Muscle of leg (tissue), 3 donors: ENCODE measurements at regions not wholly inside any gene's neighbourhood (a gene's known extent, or its start where the extent isn't known, plus 50 kb on each side); places are given as distances from the start of the nearest gene placed in this dataset.

Experiments used
- DNase-seq: peaks from one replicate; pipeline ENCODE4 v3.0.0; 2013
- H3K27ac ChIP-seq: one replicate; pipeline ENCODE4 v1.5.1; 2013; ENCODE audit warnings: mild to moderate bottlenecking, low read length, control low read depth
- H3K27me3 ChIP-seq: one replicate; pipeline ENCODE4 v1.6.1; 2013; ENCODE audit warnings: low read length; ENCODE audit not compliant: control insufficient read depth, insufficient read depth
- H3K36me3 ChIP-seq: one replicate; pipeline ENCODE4 v1.6.1; 2013; ENCODE audit warnings: low read length; ENCODE audit not compliant: control insufficient read depth, insufficient read depth
- H3K4me1 ChIP-seq: one replicate; pipeline ENCODE4 v1.6.1; 2013; ENCODE audit warnings: low read length; ENCODE audit not compliant: control insufficient read depth, insufficient read depth
- H3K4me3 ChIP-seq: one replicate; pipeline ENCODE4 v1.5.1; 2013; ENCODE audit warnings: low read length, control low read depth
- H3K9me3 ChIP-seq: replicated peaks from 2 replicates; pipeline ENCODE4 v1.6.1; 2013; ENCODE audit warnings: low read depth, low read length; ENCODE audit not compliant: control insufficient read depth
- WGBS: methylation state at CpG from one replicate; pipeline ENCODE4 v1.1.5; 2013; ENCODE audit warnings: missing lambda C conversion rate; ENCODE audit not compliant: insufficient coverage; 5-methylcytosine and 5-hydroxymethylcytosine counted together

DNA sequence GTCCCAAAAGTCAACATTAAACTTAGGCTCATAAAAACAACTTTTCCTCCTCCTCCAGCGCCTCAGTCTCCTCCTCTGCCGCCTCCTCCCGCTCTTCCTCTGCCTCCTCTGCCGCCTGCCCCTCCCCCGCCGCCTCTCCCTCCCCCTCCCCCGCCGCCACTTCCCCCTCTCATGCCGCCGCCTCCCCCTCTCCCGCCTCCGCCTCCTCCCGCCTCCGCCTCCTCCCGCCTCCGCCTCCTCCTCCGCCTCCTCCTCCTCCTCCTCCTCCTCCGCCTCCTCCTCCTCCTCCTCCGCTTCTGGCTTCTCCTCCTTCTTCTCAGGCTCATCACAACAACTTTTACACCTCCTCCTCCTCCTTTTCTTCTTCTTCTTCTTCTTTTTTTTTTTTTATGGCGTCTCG lies 599.9 kb downstream of the TMEM182 start:
- no peaks in the 10 kb centered on the region for H3K9me3 ChIP-seq
- H3K27ac ChIP-seq, result no peak overlapping the region
- H3K4me1 ChIP-seq, result no peaks in the 10 kb centered on the region

DNA sequence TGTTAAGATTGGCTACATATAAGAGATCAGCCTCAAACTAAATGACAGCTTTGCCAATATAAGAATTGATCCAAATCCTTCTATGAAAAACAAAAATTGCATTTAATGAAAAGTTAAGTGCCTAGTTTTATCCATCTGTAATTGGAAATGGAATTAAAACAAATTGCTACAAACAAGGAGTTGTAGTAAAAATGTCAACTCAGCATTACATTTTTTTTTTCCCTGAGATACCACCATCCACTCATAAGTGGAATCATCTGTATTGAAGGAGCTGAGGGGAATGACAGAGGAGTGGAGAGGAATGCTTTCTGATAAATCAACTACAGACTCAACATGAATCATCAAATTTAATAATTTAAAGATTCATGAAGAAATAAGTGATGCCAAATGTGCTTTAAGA lies 601.8 kb downstream of the TMEM182 start:
- Histone ChIP-seq H3K36me3 (no peaks in the 10 kb centered on the region), H3K4me3 (no peak overlapping the region), H3K9me3 (no peaks in the 10 kb centered on the region), H3K27ac (no peak overlapping the region), H3K4me1 (no peaks in the 10 kb centered on the region), H3K27me3 (no peaks in the 10 kb centered on the region)
- no peak for DNase-seq

More for the DNA sequence above, 599.9 kb downstream of the TMEM182 start:
- H3K36me3 ChIP-seq, result no peaks in the 10 kb centered on the region
- DNase-seq, result no peak
- H3K4me3 ChIP-seq, result no peak overlapping the region
- no peaks in the 10 kb centered on the region for H3K27me3 ChIP-seq
- WGBS, result no CpG with 5 or more reads among the region's 21 CpGs

DNA sequence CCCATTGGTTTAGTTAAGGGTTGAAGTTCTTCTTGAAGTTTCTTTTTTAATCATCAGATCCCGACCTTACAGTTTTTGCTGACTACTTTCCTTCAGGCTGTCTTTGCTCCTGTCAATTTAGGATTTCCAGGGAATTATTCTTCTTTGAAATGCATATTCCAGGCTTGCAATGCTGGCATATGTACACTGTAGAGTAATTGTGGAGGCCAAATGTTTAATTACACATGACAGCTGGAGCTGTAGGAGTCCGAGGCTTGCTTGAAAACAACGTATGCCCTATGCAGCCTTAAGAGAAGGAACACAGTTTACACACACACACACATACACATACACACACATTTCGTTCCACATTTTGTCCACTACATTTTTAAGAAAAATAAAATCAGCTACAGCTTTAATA lies 602.3 kb downstream of the TMEM182 start:
- no peaks in the 10 kb centered on the region for H3K9me3 ChIP-seq
- H3K4me3 ChIP-seq, result no peak overlapping the region
- no CpG with 5 or more reads among the region's 4 CpGs for WGBS
- no peaks in the 10 kb centered on the region for H3K4me1 ChIP-seq
- no peak overlapping the region for H3K27ac ChIP-seq
- DNase-seq, result no peak
- no peaks in the 10 kb centered on the region for H3K36me3 ChIP-seq
- no peaks in the 10 kb centered on the region for H3K27me3 ChIP-seq

DNA sequence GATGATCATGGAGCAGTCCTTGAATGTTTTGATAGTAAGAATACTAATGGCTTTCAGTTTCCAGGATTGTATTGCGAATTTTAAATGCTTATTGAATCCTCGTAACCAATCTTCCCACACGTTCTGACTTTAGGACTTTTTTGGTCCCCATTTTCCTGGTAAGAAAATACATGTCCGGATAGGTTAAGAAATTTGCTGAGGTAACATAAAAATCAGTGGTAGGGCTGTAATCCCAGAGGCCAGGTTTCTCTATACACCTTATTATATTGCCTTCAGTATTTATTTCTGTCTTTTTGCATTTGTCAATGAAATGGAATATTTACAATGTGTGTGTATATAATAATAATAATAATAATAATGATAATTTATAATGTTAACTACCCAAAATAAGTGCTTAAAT lies 603.2 kb downstream of the TMEM182 start:
- WGBS, result no CpG with 5 or more reads among the region's 4 CpGs
- Histone ChIP-seq H3K36me3 (no peaks in the 10 kb centered on the region), H3K4me1 (no peaks in the 10 kb centered on the region), H3K9me3 (no peaks in the 10 kb centered on the region), H3K27ac (no peak overlapping the region), H3K27me3 (no peaks in the 10 kb centered on the region), H3K4me3 (no peak overlapping the region)
- DNase-seq, result no peak

DNA sequence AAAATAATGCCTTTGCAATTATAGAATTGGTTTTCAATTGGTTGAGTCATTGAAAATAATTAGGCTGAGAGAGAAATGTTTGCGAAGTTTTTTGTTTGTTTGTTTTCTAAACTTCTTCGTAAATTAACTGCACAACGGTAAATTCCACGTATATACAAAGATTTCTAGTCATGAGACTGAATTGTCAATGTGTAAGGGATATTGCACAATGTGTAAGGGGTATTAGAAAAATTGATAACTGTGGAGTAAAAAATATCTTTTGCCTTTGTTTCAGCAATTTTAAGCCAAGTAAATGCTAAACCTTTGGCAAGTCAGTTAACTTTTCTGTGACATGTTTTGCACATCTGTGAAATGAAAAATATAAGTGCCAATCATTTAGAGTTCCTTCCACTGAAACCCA lies 606.0 kb downstream of the TMEM182 start:
- no CpG with 5 or more reads among the region's 4 CpGs for WGBS
- no peaks in the 10 kb centered on the region for H3K9me3 ChIP-seq

DNA sequence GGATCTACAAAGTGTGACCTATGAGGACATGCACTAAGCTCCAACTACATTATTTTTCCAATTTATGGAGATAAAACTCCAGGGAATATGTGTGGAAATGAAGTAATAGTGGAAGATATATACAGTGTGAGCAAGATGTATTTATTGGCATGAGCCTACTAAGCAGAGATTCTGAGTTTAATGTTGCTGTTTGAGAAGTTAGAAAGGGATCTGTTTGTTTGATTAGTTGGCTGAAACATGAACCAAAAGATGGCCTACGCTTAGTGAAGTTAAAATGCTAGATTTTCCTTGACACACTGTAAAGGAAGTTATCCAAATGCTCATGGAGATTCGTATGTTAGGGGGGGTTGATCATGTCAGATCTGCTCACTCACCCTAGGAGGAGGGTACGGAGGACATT lies 621.7 kb downstream of the TMEM182 start:
- Histone ChIP-seq H3K4me3 (no peak overlapping the region), H3K27ac (no peak overlapping the region), H3K9me3 (peaks cover 3% of the 10 kb centered on the region), H3K36me3 (no peaks in the 10 kb centered on the region), H3K27me3 (no peaks in the 10 kb centered on the region), H3K4me1 (no peaks in the 10 kb centered on the region)
- 31% methylated on average over 2 of the region's 3 CpGs for WGBS
- DNase-seq, result no peak

More for the DNA sequence above, 606.0 kb downstream of the TMEM182 start:
- Histone ChIP-seq H3K4me1 (no peaks in the 10 kb centered on the region), H3K4me3 (no peak overlapping the region), H3K27me3 (no peaks in the 10 kb centered on the region), H3K36me3 (no peaks in the 10 kb centered on the region), H3K27ac (no peak overlapping the region)
- DNase-seq, result no peak

DNA sequence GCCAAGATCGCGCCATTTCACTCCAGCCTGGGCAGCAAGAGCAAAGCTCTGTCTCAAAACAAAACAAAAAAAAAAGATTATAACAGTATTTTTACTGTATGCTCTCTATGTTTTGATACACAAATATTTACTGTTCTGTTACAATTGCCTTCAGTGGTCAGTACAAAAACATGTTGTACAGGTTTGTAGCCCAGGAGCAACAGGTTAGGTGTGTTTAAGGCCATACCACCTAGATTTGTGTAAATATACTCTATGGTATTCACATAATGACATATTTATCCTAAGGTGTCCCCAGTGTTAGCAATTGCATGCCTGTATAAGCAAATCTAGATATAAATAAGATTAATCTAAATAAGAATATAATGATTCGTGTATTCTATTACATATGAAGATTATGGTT lies 625.0 kb downstream of the TMEM182 start:
- Histone ChIP-seq H3K36me3 (no peaks in the 10 kb centered on the region), H3K4me1 (no peaks in the 10 kb centered on the region), H3K4me3 (no peak overlapping the region), H3K27ac (no peak overlapping the region), H3K27me3 (no peaks in the 10 kb centered on the region), H3K9me3 (no peaks in the 10 kb centered on the region)
- WGBS, result no CpG with 5 or more reads among the region's 3 CpGs
- no peak for DNase-seq

DNA sequence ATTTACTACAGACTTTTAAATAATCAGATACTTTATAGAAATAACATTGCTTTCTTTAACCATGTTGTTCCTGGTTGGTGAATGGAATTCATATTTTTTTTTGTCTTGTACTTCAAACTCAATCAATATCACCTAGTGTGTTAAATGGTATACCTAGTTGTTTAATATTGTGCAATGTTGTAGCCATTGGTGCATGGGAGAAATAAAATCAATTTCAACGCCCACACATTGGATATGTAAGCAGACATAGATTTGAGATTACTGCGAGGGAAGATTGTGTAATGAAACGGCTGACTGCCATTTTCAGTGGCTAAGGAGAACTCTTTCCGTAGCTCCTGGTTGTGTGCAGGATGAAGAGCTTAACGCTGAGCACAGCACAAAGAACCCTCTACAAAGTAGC lies 626.1 kb downstream of the TMEM182 start:
- Histone ChIP-seq H3K27ac (no peak overlapping the region), H3K4me3 (no peak overlapping the region), H3K4me1 (no peaks in the 10 kb centered on the region), H3K9me3 (no peaks in the 10 kb centered on the region), H3K27me3 (no peaks in the 10 kb centered on the region), H3K36me3 (no peaks in the 10 kb centered on the region)
- WGBS, result 80% methylated on average over 3 of the region's 5 CpGs
- DNase-seq, result no peak

DNA sequence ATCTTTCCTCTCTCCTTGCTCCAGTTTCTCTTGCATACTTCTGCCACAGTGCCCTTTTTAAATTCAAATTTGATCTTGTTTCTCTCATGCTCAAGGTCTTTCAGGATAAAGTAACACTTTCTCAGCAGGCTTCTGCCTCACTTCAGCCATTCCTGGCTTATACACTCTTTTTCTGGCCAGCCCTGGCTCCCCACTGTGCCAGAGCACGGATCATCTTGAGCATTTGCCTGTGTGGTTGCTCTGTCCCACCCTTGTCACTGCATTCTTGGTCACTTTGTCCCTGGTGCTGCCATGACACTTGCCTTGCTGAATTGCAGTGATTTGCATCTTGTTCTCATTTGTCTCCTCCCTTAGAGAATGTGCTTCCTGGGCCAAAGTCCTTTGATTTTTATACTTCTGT lies 634.3 kb downstream of the TMEM182 start:
- Histone ChIP-seq H3K4me1 (no peaks in the 10 kb centered on the region), H3K27me3 (no peaks in the 10 kb centered on the region), H3K9me3 (no peaks in the 10 kb centered on the region), H3K27ac (no peak overlapping the region), H3K4me3 (no peak overlapping the region), H3K36me3 (no peaks in the 10 kb centered on the region)
- WGBS, result 22% methylated on average over 1 of the region's 1 CpG
- DNase-seq, result no peak

DNA sequence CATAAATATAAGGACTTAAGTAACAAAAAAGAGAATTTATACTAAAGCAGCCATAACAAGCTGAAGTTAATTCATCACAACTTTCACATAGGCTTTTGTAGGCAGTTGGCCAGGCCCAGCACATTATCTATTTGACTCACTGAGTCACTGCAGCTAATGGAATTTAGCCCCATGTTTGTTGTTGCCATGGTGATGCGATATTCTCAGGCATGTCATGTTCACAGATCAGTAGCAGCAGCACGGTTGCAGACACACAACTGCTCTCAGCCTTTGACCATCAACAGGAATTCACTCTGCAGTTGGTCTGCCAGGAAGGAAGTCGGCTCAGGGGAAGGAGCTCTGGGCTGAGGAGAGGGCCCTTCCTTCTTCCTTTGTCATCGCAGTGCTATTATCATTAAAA lies 639.8 kb downstream of the TMEM182 start:
- Histone ChIP-seq H3K27ac (no peak overlapping the region), H3K36me3 (no peaks in the 10 kb centered on the region), H3K27me3 (no peaks in the 10 kb centered on the region), H3K4me3 (no peak overlapping the region), H3K9me3 (no peaks in the 10 kb centered on the region), H3K4me1 (no peaks in the 10 kb centered on the region)
- WGBS, result 23% methylated on average over 3 of the region's 4 CpGs
- DNase-seq, result peak; percentile 64

DNA sequence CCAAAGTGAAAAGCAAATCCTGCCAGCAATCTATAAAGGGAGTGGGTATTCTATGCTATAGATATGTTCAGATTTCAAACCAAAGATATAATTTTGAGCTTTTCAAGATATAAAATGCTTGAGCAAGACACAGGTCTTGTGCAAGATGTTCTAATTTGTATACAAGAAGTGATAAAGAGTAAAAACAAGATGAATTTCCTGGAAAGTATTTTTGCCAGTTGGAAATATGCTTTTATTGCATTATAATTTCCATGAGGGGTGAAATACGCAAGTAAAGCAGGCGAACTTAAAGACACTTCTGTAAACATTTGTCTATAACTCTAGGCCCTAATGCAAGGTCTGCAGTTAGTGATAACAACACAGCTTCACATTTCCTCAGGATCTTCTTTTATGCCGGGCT lies 640.5 kb downstream of the TMEM182 start:
- H3K36me3 ChIP-seq, result no peaks in the 10 kb centered on the region
- DNase-seq, result no peak
- no CpG with 5 or more reads among the region's 3 CpGs for WGBS

More for the DNA sequence above, 640.5 kb downstream of the TMEM182 start:
- no peaks in the 10 kb centered on the region for H3K4me1 ChIP-seq
- no peaks in the 10 kb centered on the region for H3K27me3 ChIP-seq
- H3K27ac ChIP-seq, result no peak overlapping the region
- no peaks in the 10 kb centered on the region for H3K9me3 ChIP-seq
- H3K4me3 ChIP-seq, result no peak overlapping the region
